GM12872 (cell line): ENCODE measurements at regions not wholly inside any gene's neighbourhood (a gene's known extent, or its start where the extent isn't known, plus 50 kb on each side); places are given as distances from the start of the nearest gene placed in this dataset.

Experiments used
- CTCF ChIP-seq: IDR thresholded peaks from 3 replicates; pipeline ENCODE4 v1.5.1; 2011; ENCODE audit warnings: low read depth, mild to moderate bottlenecking, low read length, moderate library complexity; ENCODE audit not compliant: insufficient read depth

GRCh38 chr10:71036297-71036966, 148.1 kb upstream of the PCBD1 start:
- TF ChIP-seq CTCF = no peak

- TF ChIP-seq CTCF = no peak
Measured at GRCh38 chr10:71038091-71038633, 149.8 kb upstream of the PCBD1 start.

DNA sequence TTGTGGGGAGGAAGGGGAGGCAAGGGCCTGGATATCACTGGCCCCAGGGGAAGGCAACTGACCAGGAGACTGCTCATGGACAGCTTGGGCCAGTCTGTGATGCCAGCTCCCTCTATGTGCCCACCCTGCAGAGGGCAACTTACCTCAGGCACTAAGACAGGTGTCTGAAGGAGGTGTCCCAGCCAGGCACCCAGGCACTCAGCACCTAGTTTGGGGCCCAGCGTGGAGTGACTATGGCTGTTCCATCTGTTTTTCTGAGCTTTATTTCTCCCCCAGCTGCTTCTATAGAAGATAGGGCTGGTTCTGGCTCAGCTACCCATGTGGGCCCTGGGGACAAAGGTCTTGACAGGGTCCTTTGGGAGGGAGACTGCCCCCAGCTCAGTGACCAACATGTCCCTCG, 150.6 kb upstream of the PCBD1 start:
- TF ChIP-seq CTCF = no peak

- no peak for TF ChIP-seq CTCF
Measured at GRCh38 chr10:71039551-71039950, 151.2 kb upstream of the PCBD1 start.

- TF ChIP-seq CTCF = no peak
Measured at GRCh38 chr10:71040343-71040742, 152.0 kb upstream of the PCBD1 start.

DNA sequence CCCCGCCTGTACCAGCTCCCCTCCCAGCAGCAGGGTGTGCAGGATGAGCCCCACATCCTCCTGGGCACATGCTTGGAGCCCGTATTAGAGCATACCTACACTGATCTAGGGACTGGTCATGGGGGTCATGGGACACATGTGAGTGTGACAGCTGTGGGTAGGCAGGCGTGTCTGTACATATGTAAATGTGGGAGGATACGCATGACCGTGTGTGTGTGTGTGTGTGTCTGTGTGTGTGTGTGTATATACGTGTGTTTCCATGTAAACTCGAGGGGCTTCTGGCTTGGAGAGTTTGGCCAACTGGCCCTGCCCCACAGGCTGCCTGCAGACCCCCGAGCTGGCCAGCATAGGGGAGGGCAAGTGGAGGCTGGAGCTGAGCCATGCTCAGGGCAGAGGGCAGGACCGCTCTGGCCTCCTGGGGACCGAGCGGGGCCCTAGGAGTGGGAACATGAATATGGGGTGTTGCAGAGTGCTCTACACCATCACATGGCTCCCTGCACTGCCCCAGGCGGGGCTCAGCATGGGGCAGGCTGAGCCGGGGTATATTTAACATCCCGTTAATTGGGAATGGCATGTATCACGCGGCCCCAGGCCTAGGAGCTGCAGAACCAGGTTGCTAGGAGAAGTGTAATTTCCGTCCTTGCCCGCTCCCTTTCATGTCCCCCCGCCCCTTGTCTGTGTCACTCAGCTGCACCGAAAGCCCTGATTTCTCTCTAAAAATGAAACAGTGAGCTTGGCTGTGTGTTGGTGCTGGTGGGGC, 152.7 kb upstream of the PCBD1 start:
- no peak for TF ChIP-seq CTCF

DNA sequence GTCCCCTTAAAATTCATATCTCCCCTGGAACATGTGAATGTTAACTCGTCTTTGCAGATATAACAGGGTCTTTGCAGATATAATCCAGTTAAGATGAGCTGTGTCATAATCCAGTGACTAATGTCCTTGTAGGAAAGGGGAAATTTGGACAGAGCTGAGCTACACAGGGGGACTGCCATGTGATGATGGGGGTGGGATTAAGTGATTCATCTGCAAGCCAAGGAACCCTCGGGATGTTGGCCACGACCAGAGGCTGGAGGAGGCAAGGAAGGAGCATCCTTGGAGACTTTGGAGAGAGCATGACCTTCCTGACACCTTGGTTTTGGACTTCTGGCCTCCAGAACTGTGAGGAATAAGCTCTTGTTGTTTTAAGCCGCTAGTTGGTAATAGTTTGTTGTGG, 153.9 kb upstream of the PCBD1 start:
- TF ChIP-seq CTCF = no peak
